EL (cell line): ENCODE measurements at regions not wholly inside any gene's neighbourhood (a gene's known extent, or its start where the extent isn't known, plus 50 kb on each side); places are given as distances from the start of the nearest gene placed in this dataset.

Experiments
- DNase-seq: peaks from one replicate; pipeline ENCODE4 v3.0.0-alpha.2; 2016

DNA sequence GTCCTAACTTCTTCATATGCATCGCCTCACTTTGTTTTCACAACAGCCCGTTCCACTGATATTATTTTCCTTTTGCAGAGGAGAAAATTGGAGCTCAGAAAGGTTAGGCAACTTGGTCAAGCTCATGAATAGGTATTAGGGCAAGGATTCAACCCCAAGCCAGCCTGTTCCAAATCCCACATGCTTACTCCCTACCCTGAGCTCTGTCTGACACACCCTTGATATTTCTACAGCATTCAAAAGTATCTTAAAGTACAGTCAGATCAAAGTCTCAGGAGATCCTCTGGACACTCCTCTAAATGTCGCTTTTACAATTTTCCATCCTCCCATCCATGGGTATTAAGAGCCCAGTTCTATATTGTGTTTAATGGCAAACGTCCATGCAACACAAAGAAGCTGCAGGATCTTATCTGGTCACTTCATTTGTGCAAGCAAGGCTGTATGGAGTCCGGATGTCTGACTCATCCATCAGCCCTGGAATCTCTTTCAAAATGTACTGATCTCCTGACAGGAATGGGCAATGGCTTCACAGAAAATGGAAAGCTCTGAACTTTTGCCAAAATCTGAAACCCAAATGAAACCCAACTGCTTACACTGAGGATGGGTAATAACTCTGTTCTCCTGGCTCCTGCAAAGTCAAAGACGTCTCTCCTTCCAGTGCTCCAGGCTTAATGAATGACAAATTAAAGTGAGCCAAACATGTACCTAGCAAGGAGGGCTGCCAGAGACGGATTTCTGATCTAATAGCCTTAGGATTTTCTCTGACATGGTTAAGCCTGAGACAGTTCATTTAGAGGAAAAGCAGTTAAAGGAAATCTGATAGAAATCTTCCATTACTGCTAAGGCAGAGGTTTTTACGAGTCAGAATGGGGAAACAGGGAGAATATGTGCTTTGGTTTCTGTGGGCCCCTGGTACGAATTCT, 230.9 kb upstream of the RORA start:
- DNase-seq, result peak; percentile 15

DNA sequence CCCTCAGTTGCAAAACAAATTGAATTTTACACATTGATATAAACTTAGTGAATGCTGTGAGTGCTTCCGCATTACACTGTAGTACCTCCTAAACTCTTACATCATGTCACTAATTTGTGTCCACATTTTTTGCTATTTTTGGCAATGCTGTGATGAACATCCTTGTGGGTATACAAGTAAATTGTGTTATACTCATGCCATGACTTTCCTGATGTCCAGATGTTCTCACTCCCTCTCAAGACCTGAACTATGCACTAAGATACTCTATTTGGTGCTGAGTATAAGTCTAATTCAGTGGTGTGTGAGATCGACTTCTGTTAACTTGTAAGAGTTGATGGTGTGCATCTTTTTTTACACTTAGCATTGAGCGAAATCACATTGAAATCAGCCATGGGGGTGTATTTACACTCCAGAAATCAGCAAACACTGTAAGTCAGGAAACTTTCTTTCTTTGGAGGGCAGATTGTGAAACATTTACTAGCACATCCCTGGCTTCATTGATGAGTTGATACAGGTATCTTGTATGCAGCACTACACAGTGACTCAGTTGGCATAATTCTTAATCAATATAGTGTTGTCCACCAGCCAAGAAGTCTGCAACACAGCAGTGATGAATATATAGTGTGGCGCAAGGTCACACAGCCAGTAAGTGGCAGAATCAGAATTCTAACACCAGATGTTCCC, 228.1 kb upstream of the RORA start:
- no peak for DNase-seq

DNA sequence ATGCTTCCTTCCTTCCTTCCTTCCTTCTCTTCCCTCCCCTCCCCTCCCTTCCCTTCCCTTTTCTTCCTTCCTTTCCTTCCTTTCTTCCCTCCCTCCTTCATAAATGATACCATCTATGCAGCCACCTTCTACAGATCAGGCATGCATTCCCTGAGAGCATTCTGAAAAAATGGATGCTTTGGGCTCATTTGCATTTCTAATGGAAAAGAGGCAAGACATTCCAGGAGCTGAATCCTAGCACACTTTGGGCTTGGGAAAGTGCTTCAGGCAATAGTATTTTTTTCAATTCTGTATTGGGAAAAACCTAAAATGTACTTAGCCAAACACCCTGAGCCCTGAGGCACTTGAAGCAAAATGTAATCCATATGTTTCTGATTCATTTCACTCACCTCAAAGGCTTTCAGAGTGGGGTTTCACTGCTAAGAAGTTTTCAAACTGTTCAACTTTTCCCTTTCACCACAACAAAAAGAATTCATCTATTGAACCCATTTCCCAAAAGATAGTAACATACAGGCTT, 220.1 kb upstream of the RORA start:
- no peak for DNase-seq

DNA sequence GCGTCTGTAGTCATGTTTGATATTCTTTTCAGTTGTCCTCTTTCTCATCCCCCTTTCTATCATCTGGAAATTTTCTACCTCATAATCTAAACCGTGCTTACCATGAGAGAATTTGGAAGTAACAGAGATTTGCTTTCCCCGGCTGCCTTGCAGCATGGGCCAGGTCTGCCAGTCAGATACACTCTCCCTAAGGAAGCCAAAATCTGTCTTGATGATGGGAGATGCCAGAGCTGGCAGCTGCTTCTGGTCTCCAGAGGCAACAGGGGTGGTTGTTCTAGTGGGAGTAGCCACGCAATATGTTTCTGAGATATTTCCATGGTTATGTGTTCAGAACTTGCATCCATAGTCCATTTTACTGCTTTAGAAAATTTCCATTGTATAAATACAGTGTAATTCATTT, 218.9 kb upstream of the RORA start:
- no peak for DNase-seq

DNA sequence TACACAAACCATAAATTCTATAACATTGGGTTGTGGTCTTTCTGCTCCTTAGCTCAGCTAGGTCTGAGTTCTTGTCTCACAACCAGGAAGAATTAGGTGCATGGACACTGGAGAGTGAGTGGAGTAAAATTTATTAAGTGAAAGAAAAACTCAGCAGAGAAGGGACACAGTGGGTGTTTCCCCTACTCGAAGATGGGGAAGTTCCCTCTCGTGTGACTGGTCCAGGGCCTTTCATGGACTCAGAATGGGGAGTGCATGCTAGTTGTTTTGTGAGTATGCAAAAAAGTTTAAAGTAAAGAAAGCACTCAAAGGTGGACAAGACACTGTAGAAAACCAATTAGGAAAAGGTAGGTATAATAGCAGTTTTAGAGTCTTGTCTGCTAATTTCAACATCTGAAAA, 215.5 kb upstream of the RORA start:
- DNase-seq, result no peak

DNA sequence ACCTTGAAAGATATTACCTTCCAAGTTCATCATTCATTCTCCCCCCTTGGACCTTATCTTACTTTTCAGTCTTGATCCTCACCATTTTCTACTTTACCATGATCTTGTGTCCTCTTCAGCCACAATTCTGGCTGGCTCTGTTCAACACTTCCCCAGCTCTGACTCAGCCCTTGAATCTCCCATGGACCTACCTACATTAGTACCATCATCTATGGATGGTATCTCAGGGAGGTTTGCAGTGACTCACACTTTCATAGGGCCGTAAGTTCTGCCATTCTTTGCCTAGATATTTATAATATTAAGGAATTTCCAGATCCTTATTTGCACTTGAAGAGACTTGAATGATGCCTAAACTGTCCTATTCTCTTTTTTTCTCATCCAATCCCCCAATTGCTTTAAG, 213.7 kb upstream of the RORA start:
- DNase-seq, result no peak

DNA sequence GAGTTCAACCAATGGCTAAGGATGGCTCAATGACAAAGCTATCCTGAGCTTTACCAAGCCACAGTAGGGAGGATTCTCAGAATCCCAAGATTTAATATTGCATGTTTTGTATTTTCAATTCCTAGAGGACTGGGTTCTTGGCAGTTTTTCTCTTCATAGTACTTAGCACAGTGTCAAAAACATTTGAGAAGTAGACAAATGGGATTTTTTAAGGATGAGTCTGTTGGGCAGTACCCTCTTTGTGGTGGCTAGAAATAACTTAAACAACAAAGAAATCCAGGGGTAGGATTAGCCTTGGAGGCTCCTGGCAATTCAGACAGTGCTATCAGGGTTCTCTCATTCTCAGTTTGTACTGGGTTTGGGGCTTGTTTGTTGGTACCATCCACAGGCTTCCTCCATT, 212.8 kb upstream of the RORA start:
- no peak for DNase-seq

DNA sequence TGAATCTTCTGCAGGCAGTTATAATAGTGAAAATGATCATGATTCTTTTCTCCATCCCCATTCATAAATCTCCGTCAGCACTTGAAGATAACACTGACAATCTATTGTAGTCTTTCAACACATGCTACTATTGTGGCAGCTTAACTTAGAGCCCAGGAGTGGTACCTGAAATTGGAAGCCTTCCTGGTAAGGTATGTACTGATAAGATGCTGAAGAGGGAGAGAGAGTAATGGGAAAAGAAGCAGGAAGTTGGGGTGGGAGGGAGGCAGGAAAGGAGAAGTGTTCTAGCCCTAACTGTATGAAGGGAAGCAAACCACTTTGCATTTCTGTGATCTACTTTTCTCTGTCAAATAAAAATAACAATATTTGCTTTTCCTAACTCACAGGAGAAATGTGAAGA, 197.4 kb upstream of the RORA start:
- no peak for DNase-seq

- no peak for DNase-seq
Measured at GRCh38 chr15:61425934-61426333, 196.8 kb upstream of the RORA start.

DNA sequence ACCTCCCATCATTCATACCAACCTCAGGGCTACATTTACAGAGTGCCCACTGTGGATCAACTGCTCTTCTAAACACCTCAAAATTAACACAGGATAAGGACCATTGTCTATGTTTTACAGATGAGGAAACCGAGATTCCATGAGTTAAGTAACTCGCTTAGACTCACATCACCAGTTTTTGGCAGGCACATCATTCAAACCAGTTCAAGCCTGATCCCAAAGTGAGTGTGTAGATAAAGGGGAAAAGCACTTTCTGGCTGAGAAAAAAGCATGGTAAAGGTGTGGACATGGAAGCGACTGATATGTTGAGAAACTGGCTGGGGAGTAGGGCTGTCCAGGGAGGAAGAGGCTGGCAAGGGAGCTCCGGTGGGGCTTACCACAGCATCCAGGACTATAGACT, 193.7 kb upstream of the RORA start:
- DNase-seq, result no peak

DNA sequence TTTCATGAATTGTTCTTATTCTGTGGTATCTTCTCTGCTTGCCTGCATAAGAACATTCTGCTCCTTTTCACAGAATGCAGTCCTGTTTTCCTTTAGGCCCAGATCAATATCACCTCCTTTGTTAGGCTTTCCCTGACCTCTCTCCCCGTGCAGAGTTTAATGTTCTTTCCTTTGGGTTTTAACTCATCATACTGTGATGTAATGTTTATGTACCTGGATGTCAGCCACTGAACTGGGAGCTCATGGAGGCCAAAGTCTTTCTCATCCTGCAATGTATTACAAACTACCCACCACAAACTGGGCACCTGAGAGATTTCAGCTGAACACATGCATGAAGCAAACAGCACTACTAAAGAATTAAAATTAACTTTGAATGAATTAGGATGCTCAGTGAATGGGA, 192.8 kb upstream of the RORA start:
- no peak for DNase-seq

DNA sequence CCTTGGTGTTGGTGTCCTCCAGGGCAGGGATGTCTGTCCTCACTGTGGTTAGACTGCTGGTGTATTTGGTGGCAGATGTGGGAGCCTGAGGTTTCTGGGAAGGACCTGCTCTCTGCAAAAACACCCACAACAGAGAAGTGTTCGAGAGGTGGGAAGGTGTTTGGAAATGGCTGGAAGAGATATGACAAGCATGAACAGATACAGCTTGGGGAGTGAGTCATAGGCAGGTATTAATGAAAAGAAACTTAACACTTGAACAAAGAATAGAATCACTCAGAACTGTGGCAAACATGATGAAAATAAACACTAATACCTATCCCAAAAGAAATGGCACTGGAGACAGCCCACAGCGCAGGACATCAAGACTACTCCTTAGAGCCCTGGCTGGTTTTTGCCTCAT, 192.4 kb upstream of the RORA start:
- no peak for DNase-seq

GRCh38 chr15:61420546-61420945, 191.4 kb upstream of the RORA start:
- DNase-seq, result no peak

DNA sequence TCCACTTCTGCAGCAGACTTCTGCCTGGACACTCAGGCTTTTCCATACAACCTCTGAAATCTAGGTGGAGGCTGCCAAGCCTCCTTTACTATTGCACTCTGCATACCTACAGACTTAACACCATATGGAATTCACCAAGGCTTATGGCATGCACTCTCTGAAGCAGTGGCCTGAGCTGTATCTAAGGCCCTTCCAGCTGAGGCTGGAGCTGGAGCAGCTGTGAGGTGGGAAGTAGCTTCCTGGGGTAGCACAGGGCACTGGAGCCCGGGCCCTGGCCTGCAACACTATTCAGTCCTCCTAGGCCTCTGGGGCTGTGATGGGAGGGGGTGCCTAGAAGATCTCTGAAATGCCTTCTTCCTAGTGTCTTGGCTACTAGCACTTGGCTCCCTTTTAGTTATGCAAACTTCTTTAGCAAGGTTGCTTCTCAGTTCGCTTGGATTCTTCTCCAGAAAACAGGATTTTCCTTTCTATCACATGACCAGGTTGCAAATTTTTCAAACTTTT, 186.6 kb upstream of the RORA start:
- no peak for DNase-seq

DNA sequence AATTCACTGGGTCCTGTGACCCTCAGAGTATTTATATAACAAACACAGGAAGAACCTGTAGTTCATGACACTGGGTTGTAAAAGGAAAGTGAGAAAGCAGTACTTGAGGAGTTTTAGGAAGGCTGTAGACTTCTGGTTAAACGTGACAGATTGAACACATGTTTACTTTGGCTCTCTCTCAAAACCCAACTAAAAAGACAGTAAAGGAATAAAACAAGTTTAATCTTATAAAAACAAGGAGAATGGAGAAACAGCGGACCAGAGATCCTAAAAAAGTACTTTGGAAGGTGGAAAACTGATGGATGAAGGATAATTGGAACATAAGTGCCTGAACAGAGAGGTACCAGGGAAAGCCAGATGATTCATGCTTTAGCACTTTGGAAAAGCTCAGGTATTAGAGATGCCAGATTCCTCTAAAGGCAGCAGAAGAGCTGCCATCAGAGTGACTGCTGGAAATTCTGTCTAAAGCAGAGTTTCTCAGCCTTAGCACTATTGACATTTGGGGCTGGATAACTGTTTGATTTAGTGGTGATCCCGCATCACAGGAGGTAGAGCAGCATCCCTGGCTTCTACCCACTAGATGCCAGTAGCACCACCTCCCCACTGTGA, 182.9 kb upstream of the RORA start:
- no peak for DNase-seq

DNA sequence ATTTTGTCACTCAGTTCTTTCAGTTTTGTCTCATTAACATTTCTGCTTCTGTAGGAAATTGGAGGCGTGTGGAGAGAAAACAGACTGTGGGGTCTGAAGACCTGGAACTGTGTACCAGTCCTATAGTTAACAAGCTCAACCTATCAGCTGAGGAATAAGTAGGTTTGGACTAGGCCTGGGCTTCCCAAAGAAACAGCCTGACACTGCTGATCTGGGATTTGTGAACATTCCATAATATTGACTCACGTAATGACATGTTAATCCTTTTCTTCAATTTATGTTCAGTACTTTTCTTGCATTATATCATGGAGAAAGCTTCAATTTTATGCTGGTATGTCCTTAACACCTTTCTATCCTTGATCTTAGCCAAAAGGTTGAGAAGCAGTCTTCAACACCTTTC, 181.6 kb upstream of the RORA start:
- DNase-seq, result no peak

- no peak for DNase-seq
Measured at GRCh38 chr15:61404567-61404966, 175.5 kb upstream of the RORA start.

- DNase-seq, result no peak
Measured at GRCh38 chr15:61403884-61404283, 174.8 kb upstream of the RORA start.

DNA sequence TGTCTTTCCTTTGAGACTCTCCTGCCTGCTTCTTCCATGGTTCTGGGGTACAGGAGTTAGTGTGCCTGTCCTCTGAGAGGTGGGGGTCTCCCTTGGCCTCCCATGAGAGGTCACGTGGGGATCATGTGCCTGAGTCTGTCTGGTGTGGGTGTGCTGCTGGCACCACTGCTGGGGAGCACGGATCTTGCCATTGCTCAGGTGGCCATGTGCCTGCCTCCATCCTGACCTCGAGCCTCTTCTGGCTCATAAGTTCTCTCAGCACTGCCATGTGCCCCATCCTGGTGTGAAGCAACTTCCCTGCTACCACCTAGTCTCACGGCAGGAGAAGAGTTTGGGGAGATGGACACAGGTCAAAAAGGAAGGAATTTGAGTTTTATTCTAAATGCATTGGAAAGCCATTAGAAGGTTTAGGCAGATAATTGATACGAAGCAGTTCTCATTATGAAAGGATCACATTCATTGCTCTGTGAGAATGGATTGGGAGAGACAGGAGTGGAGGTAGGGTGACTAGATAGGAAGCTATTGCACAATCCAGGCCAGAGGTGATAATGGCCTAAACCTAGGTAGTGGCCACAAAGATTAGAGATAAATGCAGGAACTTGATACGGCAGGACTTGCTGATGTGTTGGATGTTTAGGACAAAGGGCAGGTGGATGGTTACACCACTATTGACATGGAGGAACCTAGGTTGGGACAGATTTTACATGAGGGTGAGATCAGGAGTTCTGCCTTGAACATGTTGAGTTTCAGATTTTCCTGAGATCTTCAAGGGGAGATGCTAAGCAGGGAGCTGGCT, 173.0 kb upstream of the RORA start:
- DNase-seq, result no peak

GRCh38 chr15:61398310-61398709, 169.2 kb upstream of the RORA start:
- no peak for DNase-seq

GRCh38 chr15:61396235-61396919, 167.3 kb upstream of the RORA start:
- DNase-seq, result no peak

GRCh38 chr15:61393949-61394348, 164.8 kb upstream of the RORA start:
- DNase-seq, result no peak
